ENCODE measurements at regions not wholly inside any gene's neighbourhood (a gene's known extent, or its start where the extent isn't known, plus 50 kb on each side); places are given as distances from the start of the nearest gene placed in this dataset.
A peak's percentile ranks its signal among the peaks of the same experiment; 100 is the strongest.
"Not testable (repeated sequence)": the region's sequence is repeated elsewhere in the genome, so short reads cannot be mapped to it uniquely, and the experiment has no call there.

DNA sequence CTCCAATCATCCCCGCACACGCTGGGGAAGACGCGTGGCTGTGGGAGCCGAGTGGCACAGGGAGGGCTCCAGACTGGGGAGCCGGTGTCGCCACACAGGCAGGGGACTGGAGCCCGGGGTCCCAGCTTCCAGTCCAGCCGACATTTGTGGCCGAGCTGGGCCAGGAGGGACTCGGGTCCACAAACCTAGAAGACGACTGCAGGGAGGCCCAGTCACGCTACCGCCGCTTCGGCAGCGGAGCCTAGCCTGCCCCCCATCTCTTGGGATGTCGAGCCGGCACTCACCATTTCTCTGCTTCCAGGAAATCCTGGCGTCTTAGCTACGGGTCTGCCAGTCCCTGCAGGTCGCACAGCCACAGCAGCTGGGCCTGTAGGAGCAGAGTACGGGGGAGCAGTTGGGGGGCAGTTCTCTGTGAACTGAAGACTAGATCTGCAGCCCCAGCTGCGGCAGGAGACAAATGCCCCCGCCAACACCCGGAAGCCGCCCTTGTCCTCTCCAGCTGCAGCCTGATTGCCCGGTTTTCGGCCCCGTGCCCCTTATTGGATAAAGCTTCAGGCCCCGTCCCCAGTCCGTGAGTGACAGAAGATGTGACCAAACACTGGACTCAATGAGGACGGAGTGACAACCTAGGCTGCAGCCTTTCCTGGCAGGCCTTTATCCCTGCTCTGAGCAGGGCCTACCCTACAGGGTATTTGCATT is 270.7 kb downstream of the ZNF33B start:
- DNase-seq (ENCODE audit: low spot score), result peak; percentile 94

DNA sequence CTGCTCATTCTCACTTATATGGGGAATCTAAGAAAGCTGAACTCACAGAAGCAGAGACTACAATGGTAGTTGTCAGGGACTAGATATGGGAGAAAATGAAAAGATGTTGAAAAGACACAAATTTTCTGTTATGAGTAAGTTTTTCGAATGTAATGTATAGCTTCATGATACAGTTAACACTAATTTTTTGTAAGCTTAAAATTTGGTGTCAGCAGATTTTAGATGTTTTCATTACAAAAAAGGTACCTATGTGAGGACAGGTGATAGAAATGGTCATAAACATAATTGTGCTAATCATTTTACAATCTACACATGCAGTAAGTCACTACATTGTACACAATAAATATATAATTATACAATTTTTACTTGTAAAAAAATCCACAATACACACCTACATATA is 286.6 kb downstream of the ZNF33B start:
- no peak for DNase-seq (ENCODE audit: low spot score)

DNA sequence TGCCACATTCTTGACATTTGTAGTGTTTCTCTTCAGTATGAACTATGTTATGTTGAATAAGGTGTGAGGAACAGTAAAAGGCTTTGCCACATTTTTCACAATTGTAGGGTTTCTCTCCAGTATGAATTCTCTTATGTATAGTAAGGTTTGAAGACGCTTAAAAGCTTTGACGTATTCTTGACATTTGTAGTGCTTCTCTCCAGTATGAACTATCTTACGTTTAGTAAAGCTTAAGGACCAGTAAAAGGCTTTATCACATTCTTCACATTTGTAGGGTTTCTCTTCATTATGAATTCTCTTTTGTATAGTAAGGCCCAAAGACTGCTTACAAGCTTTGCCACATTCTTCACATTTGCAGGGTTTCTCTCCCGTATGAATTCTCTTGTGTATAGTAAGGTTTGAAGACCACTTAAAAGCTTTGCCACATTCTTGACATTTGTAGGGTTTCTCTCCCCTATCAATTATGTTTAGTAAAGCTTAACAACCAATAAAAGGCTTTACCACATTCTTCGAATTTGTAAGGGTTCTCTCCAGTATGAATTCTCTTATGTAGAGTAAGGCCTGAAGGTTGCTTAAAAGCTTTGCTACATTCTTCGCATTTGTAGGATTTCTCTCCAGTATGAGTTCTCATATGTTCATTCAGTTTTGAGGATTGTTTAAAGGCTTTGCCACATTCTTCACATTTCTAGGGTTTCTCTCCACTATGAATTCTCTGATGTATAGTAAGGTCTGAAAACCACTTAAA is 301.6 kb downstream of the ZNF33B start:
- DNase-seq (ENCODE audit: low spot score), result not testable (repeated sequence)

DNA sequence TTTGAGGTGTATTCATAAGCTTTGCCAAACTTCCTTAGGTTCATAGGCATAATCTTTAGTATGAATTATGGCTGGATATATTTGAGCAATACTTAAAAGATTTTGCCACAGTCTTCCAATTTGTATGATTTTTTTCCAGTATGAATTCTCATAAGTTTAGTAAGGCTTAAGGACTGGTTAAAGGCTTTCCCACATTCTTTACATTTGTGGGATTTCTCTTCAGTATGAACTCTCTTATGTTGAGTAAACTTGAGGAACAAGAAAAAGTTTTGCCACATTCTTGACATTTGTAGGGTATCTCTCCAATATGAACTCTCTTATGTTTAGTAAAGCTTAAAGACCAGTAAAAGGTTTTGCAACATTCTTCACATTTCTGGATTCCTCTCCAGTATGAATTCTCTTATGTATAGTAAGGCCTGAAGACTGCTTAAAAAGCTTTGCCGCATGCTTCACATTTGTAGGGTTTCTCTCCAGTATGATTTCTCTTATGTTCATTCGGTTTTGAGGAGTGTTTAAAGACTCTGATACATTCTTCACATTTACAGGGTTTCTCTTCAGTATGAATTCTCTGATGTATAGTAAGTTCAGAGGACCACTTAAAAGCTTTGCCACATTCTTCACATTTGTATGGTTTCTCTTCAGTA is 302.6 kb downstream of the ZNF33B start:
- DNase-seq (ENCODE audit: low spot score), result not testable (repeated sequence)

DNA sequence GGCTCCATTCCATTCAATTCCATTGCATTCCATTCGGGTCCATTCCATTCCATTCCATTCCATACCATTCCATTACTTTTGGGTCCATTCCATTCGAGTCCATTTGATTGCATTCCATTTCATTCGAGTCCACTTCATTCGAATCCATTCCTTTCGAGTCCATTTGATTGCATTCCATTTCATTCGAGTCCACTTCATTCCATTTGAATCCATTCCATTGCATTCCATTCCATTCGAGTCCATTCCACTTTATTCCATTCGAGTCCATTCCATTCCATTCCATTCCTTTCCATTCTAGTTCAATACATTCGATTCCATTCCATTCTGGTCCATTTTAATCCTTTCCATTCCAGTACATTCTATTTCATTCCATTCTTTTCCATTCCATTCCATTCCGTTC is 334.0 kb downstream of the ZNF33B start:
- DNase-seq (ENCODE audit: low spot score), result no peak

DNA sequence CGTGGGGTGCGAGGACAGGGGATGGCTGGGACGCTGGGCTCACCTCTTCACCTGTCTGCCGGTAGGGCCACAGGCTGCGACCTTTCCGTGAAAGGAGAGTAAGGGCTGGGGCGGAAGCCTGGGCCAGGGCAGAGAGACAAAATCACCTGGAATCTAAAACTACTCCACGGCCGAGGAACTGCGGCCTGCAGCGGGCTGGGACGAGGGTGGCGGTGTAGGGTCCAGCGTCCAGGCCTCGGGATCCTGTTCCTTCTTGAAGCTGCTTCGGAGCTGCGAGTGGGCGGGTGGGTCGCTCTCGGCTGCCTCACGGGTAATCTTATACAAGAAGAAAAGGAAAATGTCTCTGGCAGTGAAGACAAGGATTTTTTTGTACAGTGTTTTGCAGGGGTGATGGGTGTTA is 356.5 kb downstream of the ZNF33B start:
- DNase-seq (ENCODE audit: low spot score), result not testable (repeated sequence)

DNA sequence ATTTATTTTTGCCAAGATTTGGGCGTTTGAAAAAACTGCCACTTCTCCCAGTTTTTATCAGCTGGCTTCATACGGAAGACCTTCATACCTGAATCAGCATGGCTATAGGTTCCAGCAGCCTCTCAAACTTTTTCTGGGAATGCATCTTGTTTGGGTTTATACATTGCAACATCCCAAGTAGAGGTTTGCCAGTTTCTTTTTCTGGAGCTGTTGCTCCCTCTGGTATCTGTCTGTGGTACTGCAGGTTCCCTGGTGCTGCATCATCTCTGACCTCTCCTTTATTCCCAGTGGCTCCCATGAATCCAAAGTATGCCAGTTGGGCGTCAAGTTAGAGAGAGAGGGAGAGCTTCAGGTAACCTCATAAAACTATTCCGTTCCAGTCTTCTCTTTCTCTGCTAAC is 368.6 kb downstream of the ZNF33B start:
- not testable (repeated sequence) for DNase-seq (ENCODE audit: low spot score)

DNA sequence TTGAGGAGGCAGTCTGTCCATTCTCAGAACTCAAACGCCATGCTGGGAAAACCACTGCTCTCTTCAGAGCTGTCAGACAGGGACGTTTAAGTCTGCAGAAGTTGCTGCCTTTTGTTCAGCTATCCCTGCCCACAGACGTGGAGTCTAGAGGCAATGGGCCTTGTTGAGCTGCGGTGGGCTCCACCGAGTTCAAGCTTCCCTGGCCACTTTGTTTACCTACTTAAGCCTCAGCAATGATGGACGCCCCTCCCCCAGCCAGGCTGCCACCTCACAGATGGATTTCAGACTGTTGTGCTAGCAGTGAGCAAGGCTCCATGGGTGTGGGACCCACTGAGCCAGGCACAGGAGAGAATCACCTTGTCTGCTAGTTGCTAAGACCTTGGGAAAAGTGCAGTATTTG is 375.1 kb downstream of the ZNF33B start:
- DNase-seq (ENCODE audit: low spot score), result not testable (repeated sequence)

DNA sequence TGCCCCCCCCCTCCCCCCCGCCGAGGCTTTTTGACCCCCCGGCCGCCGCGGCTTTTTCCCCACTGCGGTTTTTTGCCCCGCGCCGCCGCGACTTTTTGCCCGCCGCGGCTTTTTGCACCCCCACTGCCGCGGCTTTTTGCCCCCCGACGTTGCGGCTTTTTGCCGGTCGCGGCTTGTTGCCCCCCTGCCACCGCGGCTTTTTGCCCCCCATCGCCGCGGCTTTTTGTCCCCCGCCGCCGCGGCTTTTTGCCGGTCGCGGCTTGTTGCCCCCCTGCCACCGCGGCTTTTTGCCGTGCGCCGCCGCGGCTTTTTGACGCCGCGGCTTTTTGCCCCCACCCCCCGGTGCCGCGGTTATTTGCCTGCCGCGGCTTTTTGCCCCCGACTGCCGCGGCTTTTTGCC is 395.4 kb downstream of the ZNF33B start:
- DNase-seq (ENCODE audit: low spot score), result not testable (repeated sequence)

DNA sequence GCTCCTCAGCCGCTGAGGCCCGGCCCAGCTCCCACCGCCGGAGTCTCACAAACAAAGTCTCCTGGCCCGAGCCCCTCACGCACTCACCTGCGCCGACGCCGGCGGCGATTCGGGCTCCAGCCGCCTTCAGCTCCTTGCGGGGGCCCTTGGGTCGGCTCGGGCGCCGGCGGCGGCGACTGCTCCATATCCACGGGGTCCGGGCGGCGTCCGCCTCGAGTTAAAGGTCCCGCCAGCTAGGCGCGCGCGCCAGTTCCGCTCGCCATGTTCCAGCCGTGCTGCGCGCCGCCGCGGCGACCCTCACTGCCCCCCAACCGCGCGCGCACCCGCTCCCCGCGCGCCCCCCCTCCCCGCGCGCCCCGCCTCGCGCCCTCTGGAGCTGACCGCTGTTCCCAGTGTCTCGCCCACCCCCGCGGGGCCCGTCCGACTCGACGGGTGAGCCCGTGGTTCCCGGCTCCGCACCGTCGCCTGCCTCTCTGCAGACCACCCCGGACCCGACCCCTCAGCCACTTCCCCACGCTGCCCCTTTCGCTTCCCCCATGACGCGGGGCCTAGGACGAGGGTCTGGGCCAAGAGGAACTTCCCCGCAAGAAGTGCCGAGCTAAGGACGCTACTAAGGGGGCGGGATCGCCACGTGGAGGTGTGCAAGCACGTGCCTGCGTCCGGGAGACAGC is 396.1 kb downstream of the ZNF33B start:
- DNase-seq (ENCODE audit: low spot score), result peak; percentile 3

DNA sequence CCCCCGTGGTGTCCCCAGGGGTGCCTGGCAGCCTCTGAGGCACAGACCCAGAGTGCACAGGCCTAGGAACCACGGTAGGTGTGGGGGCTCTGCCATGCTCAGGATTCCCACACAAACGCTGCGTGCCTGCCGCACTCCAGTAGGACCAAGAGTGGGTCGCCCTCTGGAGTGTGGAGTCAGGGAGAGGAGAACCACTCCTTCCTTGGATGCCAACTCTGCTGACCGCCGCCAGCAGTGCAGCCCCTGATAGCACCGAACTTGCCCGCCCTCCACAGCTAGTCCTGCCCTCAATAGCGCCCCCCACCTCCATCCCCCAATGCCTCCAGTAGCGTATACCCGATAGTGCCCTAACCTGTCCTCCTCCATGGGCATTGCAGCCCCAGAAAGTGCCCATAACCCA is 402.0 kb downstream of the ZNF33B start:
- DNase-seq (ENCODE audit: low spot score), result not testable (repeated sequence)

DNA sequence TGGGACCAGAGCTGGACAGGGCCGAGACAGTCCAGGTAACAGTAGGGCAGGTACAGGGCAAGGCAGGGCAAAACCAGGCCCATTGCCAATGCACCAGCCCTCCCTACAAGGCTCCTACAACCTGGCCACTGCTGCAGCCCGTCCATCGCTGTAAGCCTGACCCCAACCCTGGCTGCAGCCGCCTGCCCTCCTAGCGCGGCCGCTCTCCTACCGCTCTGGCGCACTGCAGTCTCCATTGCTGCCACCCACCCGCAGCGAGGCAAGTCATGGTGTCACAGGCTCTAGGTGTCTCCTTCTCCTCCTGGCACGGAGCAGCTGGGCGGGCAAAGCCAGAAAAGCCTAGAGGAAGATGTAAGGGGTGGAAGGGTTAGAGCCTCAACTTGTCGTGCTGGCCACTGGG is 402.6 kb downstream of the ZNF33B start:
- not testable (repeated sequence) for DNase-seq (ENCODE audit: low spot score)

DNA sequence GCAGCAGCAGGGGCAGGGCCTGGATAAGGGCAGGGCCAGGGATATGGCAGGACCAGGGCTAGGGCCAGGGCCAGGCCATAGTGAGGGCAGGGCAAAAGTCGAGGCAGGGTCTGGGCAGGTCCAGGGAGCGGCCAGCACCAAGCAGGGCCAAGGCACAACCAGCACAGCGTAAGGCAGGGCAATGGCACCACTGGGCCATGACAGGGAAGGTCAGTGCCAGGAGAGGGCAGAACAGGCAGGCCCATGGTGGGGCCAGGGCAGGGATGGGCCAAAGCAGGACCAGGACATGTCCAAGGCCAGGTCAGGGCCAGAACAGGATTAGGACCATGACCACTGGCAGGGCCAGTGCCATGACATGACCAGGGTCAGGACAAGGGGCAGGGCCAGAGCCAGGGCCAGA is 403.1 kb downstream of the ZNF33B start:
- not testable (repeated sequence) for DNase-seq (ENCODE audit: low spot score)

DNA sequence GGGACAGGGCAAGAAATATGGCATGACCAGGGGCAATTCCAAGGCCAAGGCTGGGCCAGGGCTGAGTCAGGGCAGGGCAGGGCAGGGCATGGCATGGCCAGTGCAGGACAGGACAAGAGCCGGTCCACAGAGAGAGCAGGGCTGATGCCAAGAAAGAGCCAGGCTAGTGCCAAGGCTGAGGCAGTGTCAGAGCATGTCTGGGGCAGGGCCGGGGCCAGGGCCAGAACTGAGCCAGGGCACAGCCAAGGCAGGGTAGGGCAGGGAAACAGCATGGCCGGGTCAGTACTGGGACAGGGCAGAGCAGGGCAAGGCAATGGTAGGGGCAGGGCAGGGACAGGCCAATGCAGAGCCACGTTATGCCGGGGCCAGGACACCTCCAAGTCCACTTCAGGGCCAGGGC is 403.9 kb downstream of the ZNF33B start:
- DNase-seq (ENCODE audit: low spot score), result not testable (repeated sequence)

DNA sequence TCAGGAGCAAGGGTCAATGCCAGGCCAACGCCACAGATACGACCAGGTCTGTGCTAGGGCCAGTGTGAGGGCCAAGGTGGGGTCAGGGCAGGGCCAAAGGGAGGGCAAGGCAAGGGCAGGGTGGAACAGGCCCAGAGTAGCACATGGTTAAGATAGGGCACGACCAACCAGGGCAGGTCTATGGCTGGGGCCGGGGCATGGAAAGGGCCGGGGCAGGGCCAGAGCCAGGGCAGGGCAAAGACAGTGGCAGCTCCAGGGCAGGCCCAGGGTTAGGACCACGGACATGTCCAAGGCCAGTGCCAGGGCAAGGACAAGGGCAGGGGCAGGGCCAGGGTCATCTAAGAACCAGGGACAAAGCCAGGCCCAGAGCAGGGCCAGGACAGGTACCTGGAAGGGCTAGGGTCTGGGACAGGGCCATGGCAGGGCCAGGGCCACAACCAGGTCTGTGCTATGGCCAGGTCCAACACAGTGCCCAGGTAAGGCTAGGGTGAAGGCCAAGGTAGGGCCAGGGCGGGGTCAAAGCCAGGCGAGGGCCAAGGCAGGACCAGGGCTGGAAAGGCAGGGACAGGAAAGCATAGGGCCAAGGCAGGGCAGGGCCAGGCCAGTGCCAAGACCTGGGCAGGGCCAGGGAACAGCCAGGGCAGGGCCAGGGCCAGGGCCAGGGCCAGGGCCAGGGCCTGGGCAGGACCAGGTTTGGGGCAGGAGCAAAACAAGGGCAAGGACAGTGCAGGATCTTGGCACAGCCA is 404.7 kb downstream of the ZNF33B start:
- not testable (repeated sequence) for DNase-seq (ENCODE audit: low spot score)

DNA sequence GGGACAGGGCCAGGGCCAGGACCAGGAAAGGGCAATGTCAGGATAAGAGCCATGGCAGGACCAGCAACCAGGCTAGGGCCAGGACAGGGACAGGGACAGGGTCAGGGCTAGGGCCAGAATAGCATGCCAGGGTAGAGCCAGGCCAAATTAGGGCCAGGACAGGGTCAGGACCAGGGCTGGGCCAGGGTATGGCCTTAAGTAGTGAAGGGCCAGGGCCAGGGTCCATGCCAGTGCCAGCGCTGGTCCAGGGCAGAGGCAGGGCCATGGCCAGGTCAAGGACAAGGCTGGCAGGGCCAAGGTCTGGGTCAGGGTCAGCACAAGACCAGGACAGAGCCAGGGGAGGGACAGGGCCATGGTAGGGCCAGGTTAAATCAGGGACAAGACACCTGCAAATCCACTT is 405.4 kb downstream of the ZNF33B start:
- not testable (repeated sequence) for DNase-seq (ENCODE audit: low spot score)

DNA sequence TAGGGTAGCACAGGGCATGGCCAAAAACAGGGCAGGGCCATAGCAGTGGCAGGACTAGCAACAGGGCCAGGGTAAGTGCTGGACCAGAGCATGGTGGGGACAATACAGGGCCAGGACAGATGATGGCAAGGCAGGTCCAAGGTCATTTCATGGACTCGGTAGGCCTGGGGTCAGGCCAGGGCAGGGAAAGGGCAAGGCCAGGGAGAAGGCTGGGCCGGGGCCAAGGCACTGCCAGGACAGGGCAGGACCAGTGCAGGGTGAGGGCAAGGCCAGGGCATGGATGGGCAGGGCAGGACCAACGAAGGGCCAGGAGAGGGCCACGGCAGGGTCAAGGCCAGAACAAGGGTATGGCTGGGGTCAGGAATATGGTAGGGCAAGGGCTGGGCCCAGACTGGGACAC is 407.6 kb downstream of the ZNF33B start:
- not testable (repeated sequence) for DNase-seq (ENCODE audit: low spot score)

DNA sequence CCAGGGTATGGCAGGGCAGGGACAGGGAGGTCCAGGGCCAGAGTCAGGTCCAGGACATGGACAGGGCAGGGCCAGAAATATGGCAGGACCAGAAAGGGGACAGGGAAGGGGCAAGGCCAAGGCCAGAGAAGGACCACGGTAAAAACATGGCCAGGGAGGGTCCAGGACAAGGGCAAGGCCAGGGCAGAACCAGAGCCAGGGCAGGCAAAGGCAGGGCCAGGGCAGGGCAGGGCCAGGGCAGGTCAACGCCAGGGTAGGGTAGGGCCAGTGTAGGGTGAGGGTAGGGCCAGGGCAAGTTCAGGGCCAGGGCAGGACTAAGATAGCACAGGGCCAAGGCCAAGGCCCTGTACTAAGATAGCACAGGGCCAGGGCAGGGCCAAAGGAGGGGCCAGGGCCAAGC is 408.3 kb downstream of the ZNF33B start:
- not testable (repeated sequence) for DNase-seq (ENCODE audit: low spot score)

DNA sequence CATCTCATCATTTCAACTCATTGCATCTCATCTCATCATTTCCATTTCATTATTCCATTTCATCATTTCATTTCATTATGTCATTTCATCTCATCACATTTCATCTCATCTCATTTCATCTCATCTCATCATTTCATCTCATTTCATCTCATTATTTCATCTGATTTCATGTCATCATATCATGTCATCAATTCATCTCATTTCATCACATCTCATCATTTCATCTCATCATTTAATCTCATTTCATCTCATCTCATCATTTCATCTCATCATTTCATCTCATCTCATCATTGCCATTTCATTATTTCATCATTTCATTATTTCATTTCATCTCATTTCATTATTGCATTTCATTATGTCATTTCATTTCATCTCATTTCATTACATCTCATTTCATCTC is 410.5 kb downstream of the ZNF33B start:
- not testable (repeated sequence) for DNase-seq (ENCODE audit: low spot score)

DNA sequence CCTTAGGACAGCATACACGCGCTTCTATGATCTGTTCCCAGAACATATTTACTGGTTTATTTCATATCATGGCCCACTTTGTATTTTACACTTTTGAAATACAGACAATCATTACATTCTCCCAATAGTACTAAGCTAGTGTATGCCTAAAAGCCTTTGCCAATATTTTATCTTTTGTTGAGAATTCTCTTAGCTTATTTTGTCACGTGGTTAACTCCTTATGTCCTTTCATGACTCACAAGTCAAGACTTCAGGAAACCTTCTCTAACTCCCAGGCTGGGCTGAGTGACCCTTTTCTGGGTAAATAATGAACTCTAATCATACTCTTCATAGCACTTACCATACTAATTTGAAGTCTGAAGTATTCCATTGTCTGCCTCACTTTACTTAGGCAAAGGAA is 444.8 kb downstream of the ZNF33B start:
- DNase-seq (ENCODE audit: low spot score), result not testable (repeated sequence)

DNA sequence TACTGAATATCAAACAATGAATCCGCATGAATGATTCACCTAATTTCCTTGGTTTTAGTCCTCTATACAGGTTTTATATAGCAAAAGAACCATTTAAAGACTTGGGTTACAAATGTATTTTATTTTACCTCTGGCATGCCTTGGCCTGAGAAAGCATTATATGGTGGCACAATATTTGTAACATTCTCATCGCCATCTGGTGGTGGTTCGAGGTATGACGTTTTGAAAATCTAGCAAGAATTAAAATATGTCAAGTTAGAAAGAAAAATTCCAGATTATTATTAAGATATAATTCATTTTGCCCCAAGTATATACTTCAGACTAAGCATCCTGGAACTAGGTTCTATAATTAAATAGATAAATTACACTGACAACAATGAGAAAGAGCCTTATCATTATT is 445.9 kb downstream of the ZNF33B start:
- DNase-seq (ENCODE audit: low spot score), result peak; percentile 3
